Activated T-cell treated with anti-CD3 and anti-CD28 coated beads, Interleukin-2, amount 50 U/mL, for 48 hours (primary cell): ENCODE measurements at regions not wholly inside any gene's neighbourhood (a gene's known extent, or its start where the extent isn't known, plus 50 kb on each side); places are given as distances from the start of the nearest gene placed in this dataset.

Experiments used
- DNase-seq, 2 experiments: peaks; one replicate each; pipeline ENCODE4 v3.0.0-alpha.2; 2020

- no peak for DNase-seq
Observed at GRCh38 chr6:66992660-66993059, 1285.6 kb upstream of the EYS start.

- no peak for DNase-seq
Observed at GRCh38 chr6:66986940-66987339, 1279.9 kb upstream of the EYS start.

GRCh38 chr6:66985816-66986215, 1278.8 kb upstream of the EYS start:
- no peak for DNase-seq

DNA sequence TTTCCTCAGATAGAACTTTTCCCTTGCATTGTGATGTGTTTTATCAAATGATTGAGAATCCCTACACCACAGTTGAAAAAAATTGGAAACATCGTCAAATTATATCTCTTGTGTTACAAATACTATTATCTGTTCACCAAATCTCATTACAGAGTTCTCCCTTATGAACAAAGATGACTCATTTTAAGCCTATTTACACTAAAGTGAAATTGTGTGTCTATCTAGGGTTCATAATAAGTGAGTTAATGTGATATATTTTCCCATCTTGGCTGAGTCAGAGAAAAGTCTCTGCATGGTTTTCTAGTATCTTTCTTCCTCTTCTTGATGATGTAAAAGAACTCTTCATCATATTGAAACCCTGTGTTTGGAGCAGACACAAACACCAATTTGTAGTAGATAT, 1263.3 kb upstream of the EYS start:
- DNase-seq, result no peak

- DNase-seq, result no peak
Observed at GRCh38 chr6:66965227-66965626, 1258.2 kb upstream of the EYS start.

DNA sequence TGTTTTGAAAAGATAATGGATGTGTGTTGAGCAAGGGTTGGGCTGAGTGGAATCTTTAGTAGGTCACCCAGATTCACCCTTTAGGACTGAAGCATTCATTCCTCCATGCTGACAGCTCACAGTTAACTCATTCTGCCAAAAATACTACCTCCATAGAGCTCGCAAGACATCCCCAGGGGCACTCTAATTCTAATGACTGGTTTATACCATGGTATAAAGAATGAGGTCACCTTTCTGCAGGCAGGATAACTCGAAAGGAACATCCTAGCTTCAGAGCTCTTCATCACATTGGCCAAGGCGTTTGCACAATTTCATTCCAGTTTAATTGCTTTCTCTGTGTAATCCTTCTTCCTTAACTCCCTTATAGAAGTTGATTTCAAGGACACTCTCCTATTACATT, 1257.2 kb upstream of the EYS start:
- DNase-seq, result no peak

- no peak for DNase-seq
Observed at GRCh38 chr6:66962082-66962481, 1255.1 kb upstream of the EYS start.

DNA sequence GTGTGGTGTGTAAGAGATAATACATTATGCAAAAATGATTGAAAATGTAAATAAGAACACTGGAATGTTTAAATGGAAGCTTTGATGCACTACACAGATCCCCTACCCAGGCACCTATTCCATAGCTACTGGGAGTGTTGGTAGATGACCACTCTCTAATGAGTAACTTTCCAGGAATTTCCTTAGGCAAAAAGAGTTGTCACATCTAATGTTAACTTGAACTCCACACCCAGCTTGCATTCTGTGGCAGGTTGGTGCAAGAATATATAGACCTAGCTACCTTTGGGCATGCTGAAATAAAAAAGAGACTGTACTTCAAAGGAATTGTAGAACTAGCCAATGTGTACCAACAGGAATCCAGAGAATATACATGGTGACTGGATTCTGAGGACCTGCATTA, 1254.2 kb upstream of the EYS start:
- DNase-seq, result no peak

DNA sequence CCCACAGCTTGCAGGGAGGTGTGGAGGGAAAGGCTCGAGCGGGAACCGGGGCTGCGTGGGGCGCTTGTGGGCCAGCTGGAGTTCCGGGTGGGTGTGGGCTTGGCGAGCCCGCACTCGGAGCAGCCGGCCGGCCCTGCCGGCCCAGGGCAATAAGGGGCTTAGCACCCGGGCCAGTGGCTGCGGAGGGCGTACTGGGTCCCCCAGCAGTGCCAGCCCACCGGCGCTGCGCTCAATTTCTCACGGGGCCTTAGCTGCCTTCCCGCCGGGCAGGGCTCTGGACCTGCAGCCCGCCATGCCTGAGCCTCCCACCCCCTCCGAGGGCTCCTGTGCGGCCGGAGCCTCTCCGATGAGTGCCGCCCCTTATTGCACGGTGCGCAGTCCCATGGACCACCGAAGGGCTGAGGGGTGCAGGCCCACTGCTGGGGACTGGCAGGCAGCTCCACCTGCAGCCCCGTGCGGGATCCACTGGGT, 1242.2 kb upstream of the EYS start:
- no peak for DNase-seq

DNA sequence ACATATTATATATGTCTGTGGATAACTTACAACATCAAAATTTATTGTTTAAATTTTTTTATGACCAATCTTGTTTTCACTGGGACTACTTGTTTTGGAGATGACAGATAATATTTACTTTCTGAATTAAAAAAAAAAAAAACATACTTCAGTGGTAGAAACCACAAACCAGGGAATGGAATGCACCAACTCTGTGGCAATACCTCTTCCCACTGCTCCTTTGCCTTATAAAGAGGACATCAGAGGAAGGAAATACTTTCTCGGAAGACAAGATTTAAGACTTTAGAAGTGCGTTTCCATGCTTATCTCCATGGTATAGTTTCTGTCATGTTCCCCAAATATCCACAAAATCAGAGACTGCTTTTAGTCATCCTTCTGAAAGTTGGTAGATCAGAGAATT, 1241.1 kb upstream of the EYS start:
- DNase-seq, result no peak

DNA sequence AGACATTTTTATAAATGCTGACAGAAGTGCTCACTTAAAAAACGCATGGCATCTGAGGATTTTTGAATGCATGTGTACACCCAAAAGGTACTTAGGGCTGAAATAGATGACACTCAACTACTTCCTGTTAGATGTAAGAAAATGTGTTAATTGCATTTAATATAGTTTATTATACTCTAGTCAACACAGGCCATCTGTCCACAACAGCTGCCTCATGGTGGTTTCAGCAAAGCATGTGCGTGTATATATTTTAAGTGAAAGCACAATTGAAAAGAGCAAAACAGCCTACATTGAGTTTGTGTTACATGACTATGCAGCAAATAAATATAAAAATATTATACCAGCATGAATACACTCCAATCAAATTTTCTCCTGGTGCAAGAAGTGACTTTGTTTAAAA, 1233.0 kb upstream of the EYS start:
- DNase-seq, result no peak

GRCh38 chr6:66937180-66937579, 1230.2 kb upstream of the EYS start:
- DNase-seq, result no peak

DNA sequence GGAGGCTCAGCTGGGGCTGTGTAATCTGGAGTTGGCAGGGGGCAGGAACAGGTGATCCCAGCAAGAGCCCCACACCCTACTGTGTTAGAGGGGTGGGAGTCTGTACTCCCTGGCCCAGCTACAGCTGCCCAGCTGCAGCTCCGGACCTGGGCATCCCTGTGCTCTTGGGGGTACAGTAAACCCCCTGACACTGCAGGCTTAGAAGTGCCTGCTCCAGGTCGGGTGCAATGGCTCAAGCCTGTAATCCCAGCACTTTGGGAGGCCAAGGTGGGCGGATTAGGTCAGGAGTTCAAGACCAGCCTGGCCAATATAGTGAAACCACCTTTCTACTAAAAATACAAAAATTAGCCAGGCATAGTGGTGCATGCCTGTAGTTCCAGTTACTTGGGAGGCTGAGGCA, 1228.6 kb upstream of the EYS start:
- no peak for DNase-seq

DNA sequence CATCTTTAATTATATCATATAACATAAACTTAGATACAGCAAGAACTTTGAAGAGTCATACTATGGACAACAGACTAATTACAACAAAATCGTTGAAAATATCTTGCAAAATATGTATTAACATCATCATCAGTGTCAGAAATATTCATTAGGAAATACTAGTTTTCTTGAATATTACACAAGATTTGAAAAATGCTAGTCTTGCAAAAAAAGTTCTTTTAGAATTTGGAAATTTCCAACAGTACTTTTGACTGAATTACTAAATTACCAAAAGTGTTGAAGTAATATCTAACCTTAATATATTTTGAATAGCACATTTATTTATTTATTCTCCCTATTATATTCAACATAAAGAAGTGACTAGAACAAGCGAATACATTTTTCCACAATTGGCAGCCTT, 1224.8 kb upstream of the EYS start:
- DNase-seq, result no peak

DNA sequence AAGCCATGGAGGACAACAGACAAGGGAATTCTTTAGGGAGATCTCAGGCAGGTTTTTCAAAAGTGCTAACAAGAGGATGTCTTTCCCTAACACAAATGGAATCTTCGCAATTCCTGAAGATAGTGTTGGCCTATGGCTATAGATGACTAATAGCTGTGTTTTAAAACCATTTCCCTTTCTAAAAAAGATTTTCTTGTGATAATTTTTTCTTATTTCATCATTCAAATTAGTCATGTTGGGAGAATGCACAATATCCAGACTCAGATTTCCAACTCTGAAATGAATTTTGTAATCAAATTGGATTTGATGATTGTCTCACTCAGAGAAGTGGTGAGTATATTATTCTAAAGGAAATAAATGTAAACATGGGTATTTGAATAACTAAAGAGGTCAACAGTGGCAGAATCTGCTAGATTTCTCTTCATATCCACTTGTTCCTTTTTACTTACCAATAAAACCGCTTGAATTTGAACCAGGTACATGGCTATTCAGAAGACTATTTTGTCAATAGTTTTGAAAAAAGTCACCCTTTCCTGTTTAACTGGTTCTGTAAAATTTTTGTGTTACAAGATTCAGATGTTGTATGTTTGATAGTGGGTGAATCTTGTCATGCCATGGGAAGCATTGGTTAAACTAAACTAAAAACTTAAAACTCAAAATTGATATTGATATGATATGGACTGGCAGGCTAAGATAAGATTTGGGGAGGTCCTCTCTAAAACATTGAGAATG, 1223.7 kb upstream of the EYS start:
- no peak for DNase-seq

- no peak for DNase-seq
Observed at GRCh38 chr6:66926060-66926459, 1219.0 kb upstream of the EYS start.

DNA sequence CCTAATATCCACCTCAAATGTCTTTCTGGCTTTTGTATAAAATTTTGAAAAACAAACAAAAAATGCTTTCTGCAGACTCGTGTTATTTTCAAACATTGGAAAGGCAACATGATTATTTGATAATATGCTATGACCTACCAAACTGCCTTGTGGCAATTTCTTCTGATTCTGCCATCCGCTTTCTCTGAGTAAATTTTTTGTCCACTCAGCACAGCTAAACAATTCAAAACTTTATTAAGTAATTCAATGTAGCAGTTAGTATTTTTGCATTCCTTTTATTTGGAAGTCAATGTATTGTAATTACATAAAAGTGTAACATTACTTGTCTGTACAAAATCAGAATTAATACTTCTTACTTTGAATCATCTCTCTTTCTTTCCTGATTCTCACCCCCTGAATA, 1206.6 kb upstream of the EYS start:
- no peak for DNase-seq

- DNase-seq, result no peak
Observed at GRCh38 chr6:66902457-66902856, 1195.4 kb upstream of the EYS start.

GRCh38 chr6:66900133-66901083, 1193.4 kb upstream of the EYS start:
- no peak for DNase-seq

- DNase-seq, result no peak
Observed at GRCh38 chr6:66897576-66897975, 1190.5 kb upstream of the EYS start.

GRCh38 chr6:66896415-66896814, 1189.4 kb upstream of the EYS start:
- no peak for DNase-seq

GRCh38 chr6:66883453-66883852, 1176.4 kb upstream of the EYS start:
- no peak for DNase-seq

DNA sequence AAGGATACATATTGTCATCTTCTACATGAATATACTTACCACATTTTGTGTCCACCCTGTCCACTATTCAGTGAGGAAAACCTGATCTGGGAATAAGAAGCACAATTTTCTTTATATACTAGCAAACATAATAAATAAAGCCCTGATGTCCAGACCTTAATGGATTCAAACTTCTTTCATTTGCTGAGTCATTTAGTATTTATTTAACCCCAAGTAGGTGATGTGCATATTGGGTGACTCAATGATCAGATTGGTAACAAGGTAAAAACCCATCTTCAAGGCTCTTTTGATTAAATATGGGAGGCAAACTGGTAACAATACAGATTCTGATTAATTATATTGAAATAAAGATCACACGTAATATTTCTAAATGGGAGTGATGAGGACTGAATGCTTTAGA, 1159.8 kb upstream of the EYS start:
- DNase-seq, result no peak

GRCh38 chr6:66865771-66866170, 1158.7 kb upstream of the EYS start:
- DNase-seq, result no peak
